DND-41 (cell line): ENCODE measurements at regions not wholly inside any gene's neighbourhood (a gene's known extent, or its start where the extent isn't known, plus 50 kb on each side); places are given as distances from the start of the nearest gene placed in this dataset.

ENCODE experiments used
- ATAC-seq: fragments of 200-7000 bp; cut with Tn5 transposase; 3 replicates; pipeline ENCODE4 v1.9.1; 2021; ENCODE audit warnings: low read depth; ENCODE audit not compliant: insufficient read depth
- DNase-seq: peaks from one replicate; pipeline ENCODE4 v3.0.0-alpha.2; 2020
- H2AFZ ChIP-seq: 2 replicates; pipeline ENCODE4 v1.6.0; 2012; ENCODE audit warnings: low read depth, low read length
- H3K27ac ChIP-seq: 2 replicates; pipeline ENCODE4 v1.5.1; 2012; ENCODE audit warnings: low read length, inconsistent platforms
- H3K27me3 ChIP-seq: fragments of 200-600 bp; sonication (generic); 2 replicates; pipeline ENCODE4 v1.6.0; 2012; ENCODE audit warnings: low read length, mild to moderate bottlenecking, inconsistent platforms; ENCODE audit not compliant: insufficient read depth, poor library complexity
- H3K36me3 ChIP-seq: 2 replicates; pipeline ENCODE4 v1.5.1; 2012; ENCODE audit warnings: low read length, inconsistent platforms; ENCODE audit not compliant: insufficient read depth
- H3K4me1 ChIP-seq: 2 replicates; pipeline ENCODE4 v1.5.1; 2012; ENCODE audit warnings: mild to moderate bottlenecking, low read length; ENCODE audit not compliant: insufficient read depth
- H3K4me2 ChIP-seq: 2 replicates; pipeline ENCODE4 v1.6.0; 2012; ENCODE audit warnings: mild to moderate bottlenecking, moderate library complexity, low read length, inconsistent platforms; ENCODE audit not compliant: insufficient read depth
- H3K4me3 ChIP-seq, 2 experiments: fragments of 200-600 bp in 1 of 2; shearing (Covaris generic) in 1 of 2; 2 replicates each; pipeline ENCODE4 v1.5.1; 2012 to 2016; ENCODE audit warnings: inconsistent platforms in 2 of 2, low read length in 2 of 2, mild to moderate bottlenecking in 2 of 2, low read depth in 1 of 2, moderate library complexity in 1 of 2
- H3K79me2 ChIP-seq: 2 replicates; pipeline ENCODE4 v1.6.0; 2012; ENCODE audit warnings: low read length, inconsistent platforms; ENCODE audit not compliant: insufficient read depth
- H3K9ac ChIP-seq: 2 replicates; pipeline ENCODE4 v1.6.0; 2012; ENCODE audit warnings: low read depth, mild to moderate bottlenecking, inconsistent platforms, low read length, moderate library complexity
- H3K9me3 ChIP-seq: 2 replicates; pipeline ENCODE4 v1.5.1; 2012; ENCODE audit warnings: low read length, moderate library complexity, mild to moderate bottlenecking, inconsistent platforms; ENCODE audit not compliant: insufficient read depth, severe bottlenecking
- H4K20me1 ChIP-seq: 2 replicates; pipeline ENCODE4 v1.6.0; 2012; ENCODE audit warnings: low read length; ENCODE audit not compliant: insufficient read depth
- EZH2 ChIP-seq: IDR thresholded peaks from 3 replicates; pipeline ENCODE4 v1.6.1; 2012; ENCODE audit warnings: borderline replicate concordance, low read depth, mild to moderate bottlenecking, moderate library complexity, low read length, inconsistent platforms; ENCODE audit not compliant: severe bottlenecking
- TF ChIP-seq, protein P1 (sequence below): IDR thresholded peaks from 2 replicates; pipeline ENCODE4 v1.5.1; 2012; ENCODE audit warnings: borderline replicate concordance, low read length, moderate library complexity, mild to moderate bottlenecking; ENCODE audit not compliant: poor library complexity, severe bottlenecking; ENCODE audit errors: extremely low read depth

DNA sequence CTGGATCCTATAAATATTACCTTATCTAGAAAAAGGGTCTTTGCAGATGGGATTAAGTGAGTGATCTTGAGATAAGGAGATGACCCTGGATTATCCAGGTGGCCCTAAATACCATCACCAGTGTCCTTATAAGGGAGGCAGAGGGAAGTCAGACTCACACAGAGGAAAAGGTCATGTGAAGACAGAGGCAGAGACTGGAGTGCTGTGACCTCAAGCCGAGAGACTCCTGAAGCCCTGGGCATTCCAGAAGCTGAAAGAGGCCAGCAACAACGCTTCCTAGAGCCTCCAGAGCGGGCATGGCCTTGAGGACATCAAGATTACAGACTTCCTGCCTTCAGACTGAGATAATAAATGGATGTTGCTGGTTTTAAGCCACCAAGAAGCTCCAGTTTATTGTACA, 118.8 kb downstream of the ATPSCKMT start:
- no peak overlapping the region for H3K4me2 ChIP-seq
- ATAC-seq = no peak
- no peaks in the 10 kb centered on the region for H3K27me3 ChIP-seq
- no peak for DNase-seq
- H3K4me3 ChIP-seq = no peak overlapping the region
- no peak overlapping the region for H3K27ac ChIP-seq
- no peaks in the 10 kb centered on the region for H3K9me3 ChIP-seq
- H3K79me2 ChIP-seq = no peaks in the 10 kb centered on the region
- no peaks in the 10 kb centered on the region for H4K20me1 ChIP-seq
- H3K36me3 ChIP-seq = no peaks in the 10 kb centered on the region
- TF ChIP-seq, protein P1, sequence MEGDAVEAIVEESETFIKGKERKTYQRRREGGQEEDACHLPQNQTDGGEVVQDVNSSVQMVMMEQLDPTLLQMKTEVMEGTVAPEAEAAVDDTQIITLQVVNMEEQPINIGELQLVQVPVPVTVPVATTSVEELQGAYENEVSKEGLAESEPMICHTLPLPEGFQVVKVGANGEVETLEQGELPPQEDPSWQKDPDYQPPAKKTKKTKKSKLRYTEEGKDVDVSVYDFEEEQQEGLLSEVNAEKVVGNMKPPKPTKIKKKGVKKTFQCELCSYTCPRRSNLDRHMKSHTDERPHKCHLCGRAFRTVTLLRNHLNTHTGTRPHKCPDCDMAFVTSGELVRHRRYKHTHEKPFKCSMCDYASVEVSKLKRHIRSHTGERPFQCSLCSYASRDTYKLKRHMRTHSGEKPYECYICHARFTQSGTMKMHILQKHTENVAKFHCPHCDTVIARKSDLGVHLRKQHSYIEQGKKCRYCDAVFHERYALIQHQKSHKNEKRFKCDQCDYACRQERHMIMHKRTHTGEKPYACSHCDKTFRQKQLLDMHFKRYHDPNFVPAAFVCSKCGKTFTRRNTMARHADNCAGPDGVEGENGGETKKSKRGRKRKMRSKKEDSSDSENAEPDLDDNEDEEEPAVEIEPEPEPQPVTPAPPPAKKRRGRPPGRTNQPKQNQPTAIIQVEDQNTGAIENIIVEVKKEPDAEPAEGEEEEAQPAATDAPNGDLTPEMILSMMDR = no peak
- TF ChIP-seq EZH2 = no peak
- no peak overlapping the region for H2AFZ ChIP-seq
- no peaks in the 10 kb centered on the region for H3K4me1 ChIP-seq
- no peak overlapping the region for H3K9ac ChIP-seq

DNA sequence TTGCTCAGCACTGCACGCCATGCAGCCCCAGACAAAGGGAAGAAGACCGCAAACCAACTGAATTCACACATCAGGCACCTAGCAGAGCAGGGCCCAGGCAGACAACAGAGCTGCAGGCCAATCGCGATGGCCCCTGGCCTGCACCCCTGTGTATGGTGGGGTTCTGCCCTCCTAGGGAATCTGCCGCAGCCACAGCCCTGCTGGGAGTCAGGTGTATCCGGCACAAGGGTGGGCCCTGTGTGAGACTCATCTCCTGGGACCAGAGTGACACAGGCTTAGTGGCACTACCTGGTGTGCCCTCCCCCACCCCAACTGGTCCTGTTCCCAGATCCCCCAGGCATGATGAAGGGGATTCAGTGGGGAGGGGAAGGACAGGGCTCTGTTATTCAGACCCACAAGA, 122.8 kb downstream of the ATPSCKMT start:
- no peaks in the 10 kb centered on the region for H4K20me1 ChIP-seq
- no peak overlapping the region for H2AFZ ChIP-seq
- no peak overlapping the region for H3K4me3 ChIP-seq
- TF ChIP-seq, protein P1 = no peak
- no peak for TF ChIP-seq EZH2
- no peaks in the 10 kb centered on the region for H3K4me1 ChIP-seq
- H3K79me2 ChIP-seq = no peaks in the 10 kb centered on the region
- ATAC-seq (no peak), DNase-seq (no peak)
- H3K27me3 ChIP-seq = no peaks in the 10 kb centered on the region
- H3K9ac ChIP-seq = no peak overlapping the region
- no peak overlapping the region for H3K4me2 ChIP-seq
- no peaks in the 10 kb centered on the region for H3K36me3 ChIP-seq
- no peaks in the 10 kb centered on the region for H3K9me3 ChIP-seq
- no peak overlapping the region for H3K27ac ChIP-seq

DNA sequence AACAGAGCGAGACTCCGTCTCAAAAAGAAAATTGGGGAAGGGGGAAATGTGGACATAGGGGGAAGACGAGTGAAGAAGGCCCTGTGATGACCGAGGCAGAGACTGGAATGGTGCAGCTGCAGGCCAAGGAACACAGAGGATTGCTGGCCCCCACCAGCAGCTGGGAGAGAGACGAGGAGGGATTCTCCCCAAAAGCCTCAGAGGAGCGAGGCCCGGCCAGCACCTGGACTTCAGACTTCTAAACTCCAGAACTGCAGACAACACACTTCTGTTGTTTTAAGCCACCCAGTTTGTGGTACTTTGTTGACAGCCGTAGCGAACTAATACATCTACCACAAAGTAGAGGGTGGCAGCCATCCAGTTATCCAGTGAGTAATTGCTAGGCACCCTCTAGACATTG, 124.6 kb downstream of the ATPSCKMT start:
- TF ChIP-seq EZH2 = no peak
- TF ChIP-seq, protein P1 = no peak
- Histone ChIP-seq H3K4me1 (no peaks in the 10 kb centered on the region), H3K4me3 (no peak overlapping the region), H3K27ac (no peak overlapping the region), H3K27me3 (no peaks in the 10 kb centered on the region), H4K20me1 (no peaks in the 10 kb centered on the region), H3K9me3 (no peaks in the 10 kb centered on the region), H3K36me3 (no peaks in the 10 kb centered on the region), H2AFZ (no peak overlapping the region), H3K9ac (no peak overlapping the region), H3K79me2 (no peaks in the 10 kb centered on the region), H3K4me2 (no peak overlapping the region)
- ATAC-seq (no peak), DNase-seq (no peak)

DNA sequence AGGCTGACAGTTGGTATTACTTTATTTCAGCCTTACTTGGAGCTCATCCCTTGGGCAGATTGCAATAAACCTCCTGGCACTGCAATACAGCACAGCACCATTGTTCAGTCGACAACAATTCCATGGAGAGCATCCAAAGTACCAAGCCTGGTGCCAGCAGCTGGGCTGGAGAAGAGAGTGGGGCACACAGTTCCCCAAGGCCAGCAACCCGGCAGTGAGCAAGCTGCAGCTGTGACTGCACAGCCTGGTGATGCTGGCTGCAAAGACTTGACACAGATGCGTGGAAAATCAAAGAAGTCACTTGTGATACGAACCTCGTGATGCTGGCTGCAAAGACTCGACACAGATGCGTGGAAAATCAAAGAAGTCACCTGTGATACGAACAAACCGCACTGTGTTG, 125.4 kb downstream of the ATPSCKMT start:
- no peak overlapping the region for H3K4me3 ChIP-seq
- no peak overlapping the region for H3K27ac ChIP-seq
- DNase-seq (no peak), ATAC-seq (no peak)
- no peak overlapping the region for H2AFZ ChIP-seq
- no peaks in the 10 kb centered on the region for H4K20me1 ChIP-seq
- no peak overlapping the region for H3K4me2 ChIP-seq
- no peaks in the 10 kb centered on the region for H3K36me3 ChIP-seq
- no peaks in the 10 kb centered on the region for H3K79me2 ChIP-seq
- H3K9me3 ChIP-seq = no peaks in the 10 kb centered on the region
- no peaks in the 10 kb centered on the region for H3K4me1 ChIP-seq
- no peak overlapping the region for H3K9ac ChIP-seq
- TF ChIP-seq EZH2 = no peak
- TF ChIP-seq, protein P1 = no peak
- H3K27me3 ChIP-seq = no peaks in the 10 kb centered on the region
